ENCODE measurements at regions not wholly inside any gene's neighbourhood (a gene's known extent, or its start where the extent isn't known, plus 50 kb on each side); places are given as distances from the start of the nearest gene placed in this dataset.

DNA sequence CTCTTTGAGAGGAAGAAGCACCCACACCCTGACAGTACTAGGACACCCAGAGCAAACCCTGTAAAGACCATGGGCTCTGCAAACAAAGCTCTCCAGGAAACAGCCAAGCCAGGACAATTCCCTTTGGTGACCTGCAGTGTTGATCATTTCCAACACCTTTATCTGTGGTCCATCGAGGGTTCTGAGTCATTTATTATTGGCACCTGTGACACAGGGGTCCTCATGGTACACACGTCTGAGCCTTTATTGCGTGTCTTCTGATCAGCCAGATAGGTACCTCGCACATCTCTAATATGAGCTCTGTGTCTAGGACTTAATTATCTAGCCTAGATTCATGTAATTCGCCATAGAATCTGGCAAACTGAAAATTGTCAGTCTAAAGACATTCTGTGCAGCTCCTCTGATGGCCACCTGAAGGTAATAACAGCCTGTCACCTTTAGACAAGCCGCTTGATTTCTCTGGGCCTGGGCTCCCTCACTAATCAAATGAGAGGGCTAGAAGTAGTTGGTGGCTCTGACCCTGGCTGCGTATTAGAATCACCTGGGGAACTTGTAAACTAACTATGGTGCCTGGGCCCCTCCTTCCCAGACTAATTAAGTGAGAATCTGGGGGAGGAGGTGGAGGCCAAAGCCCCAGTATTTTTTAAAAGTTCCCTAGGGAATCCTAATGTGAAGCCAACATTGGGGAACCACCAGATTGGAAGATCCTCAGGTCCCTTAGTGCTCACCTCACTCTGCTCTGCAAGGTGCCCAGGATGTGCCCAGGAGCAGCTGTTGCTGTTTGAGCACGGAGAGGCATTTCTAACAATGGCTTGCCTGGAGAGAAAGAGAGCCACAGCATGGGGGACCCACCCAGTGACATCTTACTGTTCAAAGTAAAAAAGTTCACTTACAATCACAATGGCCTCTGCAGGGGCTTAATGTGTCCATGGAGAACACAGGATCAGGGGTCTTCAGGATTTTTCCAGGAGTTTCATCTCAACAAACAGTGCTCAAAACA is 122.0 kb upstream of the ARID1B start:
- TF ChIP-seq, protein P1, sequence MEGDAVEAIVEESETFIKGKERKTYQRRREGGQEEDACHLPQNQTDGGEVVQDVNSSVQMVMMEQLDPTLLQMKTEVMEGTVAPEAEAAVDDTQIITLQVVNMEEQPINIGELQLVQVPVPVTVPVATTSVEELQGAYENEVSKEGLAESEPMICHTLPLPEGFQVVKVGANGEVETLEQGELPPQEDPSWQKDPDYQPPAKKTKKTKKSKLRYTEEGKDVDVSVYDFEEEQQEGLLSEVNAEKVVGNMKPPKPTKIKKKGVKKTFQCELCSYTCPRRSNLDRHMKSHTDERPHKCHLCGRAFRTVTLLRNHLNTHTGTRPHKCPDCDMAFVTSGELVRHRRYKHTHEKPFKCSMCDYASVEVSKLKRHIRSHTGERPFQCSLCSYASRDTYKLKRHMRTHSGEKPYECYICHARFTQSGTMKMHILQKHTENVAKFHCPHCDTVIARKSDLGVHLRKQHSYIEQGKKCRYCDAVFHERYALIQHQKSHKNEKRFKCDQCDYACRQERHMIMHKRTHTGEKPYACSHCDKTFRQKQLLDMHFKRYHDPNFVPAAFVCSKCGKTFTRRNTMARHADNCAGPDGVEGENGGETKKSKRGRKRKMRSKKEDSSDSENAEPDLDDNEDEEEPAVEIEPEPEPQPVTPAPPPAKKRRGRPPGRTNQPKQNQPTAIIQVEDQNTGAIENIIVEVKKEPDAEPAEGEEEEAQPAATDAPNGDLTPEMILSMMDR (IDR thresholded peaks at IDR 0.05; ENCODE audit: poor library complexity, severe bottlenecking) = no peak
- DNase-seq (ENCODE audit: low spot score) (no peak), ATAC-seq (ENCODE audit: low read depth) (no peak)
- Histone ChIP-seq H3K36me3 (ENCODE audit: low read depth) (no peaks in the 10 kb centered on the region), H3K9me3 (ENCODE audit: severe bottlenecking) (no peaks in the 10 kb centered on the region), H3K4me1 (ENCODE audit: insufficient read depth, poor library complexity, severe bottlenecking) (no peaks in the 10 kb centered on the region), H3K4me3 (ENCODE audit: severe bottlenecking) (no peak overlapping the region), H3K27ac (ENCODE audit: poor library complexity, severe bottlenecking) (no peak overlapping the region), H3K27me3 (ENCODE audit: insufficient read depth, poor library complexity, severe bottlenecking) (no peaks in the 10 kb centered on the region)

DNA sequence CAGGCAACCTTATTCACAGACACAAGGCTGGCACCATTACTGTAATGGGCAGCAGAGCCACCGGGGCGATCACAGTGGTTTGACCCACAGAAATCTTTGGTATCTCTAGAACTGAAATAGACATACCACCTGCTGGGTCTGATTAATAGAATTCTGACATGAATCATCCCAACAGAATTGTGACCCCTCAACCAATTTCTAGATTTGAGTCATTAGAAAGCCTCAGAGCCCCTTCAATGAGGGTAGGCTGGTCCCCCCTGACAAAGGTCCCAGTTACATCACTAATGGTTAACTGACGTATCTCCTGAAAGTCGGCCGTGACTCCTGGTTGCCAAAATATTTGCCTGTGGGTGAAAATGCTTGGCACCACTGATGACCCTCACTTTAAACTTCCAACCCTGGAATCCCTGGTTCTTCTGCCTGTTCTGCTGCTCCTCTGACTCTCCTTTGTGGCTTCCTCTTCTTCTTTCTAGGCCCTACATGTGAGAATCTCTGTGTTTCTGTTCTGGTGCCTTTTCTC is 124.9 kb upstream of the ARID1B start:
- ATAC-seq (ENCODE audit: low read depth) = no peak
- H3K27me3 ChIP-seq (ENCODE audit: insufficient read depth, poor library complexity, severe bottlenecking) = no peaks in the 10 kb centered on the region
- DNase-seq (ENCODE audit: low spot score) = no peak

DNA sequence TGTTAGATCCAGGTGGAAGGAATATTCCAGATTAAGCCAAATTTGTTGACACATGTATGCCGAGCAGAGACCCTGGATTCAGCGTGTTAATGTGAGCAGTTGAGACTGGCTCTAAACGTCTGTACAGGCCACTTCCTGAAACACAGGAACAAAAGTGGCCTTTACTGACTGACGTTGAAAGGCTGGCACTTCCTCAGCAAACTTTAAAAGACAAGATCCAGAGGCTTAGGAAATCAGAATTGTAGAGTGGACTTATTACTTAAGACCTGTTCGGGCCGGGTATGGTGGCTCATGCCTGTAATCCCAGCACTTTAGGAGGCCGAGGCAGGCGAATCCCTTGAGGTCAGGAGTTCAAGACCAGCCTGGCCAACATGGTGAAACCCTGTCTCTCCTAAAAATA is 125.7 kb upstream of the ARID1B start:
- TF ChIP-seq, protein P1 (IDR thresholded peaks at IDR 0.05; ENCODE audit: poor library complexity, severe bottlenecking) = no peak
- H3K27me3 ChIP-seq (ENCODE audit: insufficient read depth, poor library complexity, severe bottlenecking) = no peaks in the 10 kb centered on the region
- no peaks in the 10 kb centered on the region for H3K4me1 ChIP-seq (ENCODE audit: insufficient read depth, poor library complexity, severe bottlenecking)
- H3K36me3 ChIP-seq (ENCODE audit: low read depth) = no peaks in the 10 kb centered on the region
- no peak overlapping the region for H3K27ac ChIP-seq (ENCODE audit: poor library complexity, severe bottlenecking)
- H3K4me3 ChIP-seq (ENCODE audit: severe bottlenecking) = no peak overlapping the region
- DNase-seq (ENCODE audit: low spot score) (no peak), ATAC-seq (ENCODE audit: low read depth) (no peak)
- no peaks in the 10 kb centered on the region for H3K9me3 ChIP-seq (ENCODE audit: severe bottlenecking)

More for the DNA sequence above, 124.9 kb upstream of the ARID1B start:
- H3K36me3 ChIP-seq (ENCODE audit: low read depth) = no peaks in the 10 kb centered on the region
- H3K4me1 ChIP-seq (ENCODE audit: insufficient read depth, poor library complexity, severe bottlenecking) = no peaks in the 10 kb centered on the region
- no peak overlapping the region for H3K4me3 ChIP-seq (ENCODE audit: severe bottlenecking)
- TF ChIP-seq, protein P1 (IDR thresholded peaks at IDR 0.05; ENCODE audit: poor library complexity, severe bottlenecking) = no peak
- no peaks in the 10 kb centered on the region for H3K9me3 ChIP-seq (ENCODE audit: severe bottlenecking)
- H3K27ac ChIP-seq (ENCODE audit: poor library complexity, severe bottlenecking) = no peak overlapping the region

DNA sequence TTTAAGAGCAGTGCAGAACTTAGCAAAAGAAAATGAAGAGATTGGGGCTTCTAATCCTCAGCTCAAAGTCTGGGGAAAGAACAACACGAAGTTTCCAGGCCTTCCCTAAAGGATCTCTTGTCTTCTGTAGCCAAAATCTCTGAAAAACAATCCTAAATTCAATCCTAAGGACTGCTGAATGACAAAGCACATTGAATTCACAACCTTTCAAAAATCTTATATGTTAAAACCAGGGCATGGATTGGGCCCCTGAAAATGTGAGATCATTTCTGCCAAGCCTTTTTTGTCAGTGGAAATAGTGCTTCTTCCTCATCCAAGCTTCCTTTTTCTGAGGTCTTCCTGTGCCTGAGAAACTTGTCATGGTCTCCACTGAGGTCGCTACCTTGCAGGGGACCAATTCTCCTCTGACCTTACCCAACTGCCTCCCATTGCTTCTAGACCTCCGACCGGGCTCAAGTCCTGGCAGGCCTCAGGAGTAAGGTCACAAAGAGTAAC is 126.2 kb upstream of the ARID1B start:
- no peaks in the 10 kb centered on the region for H3K36me3 ChIP-seq (ENCODE audit: low read depth)
- ATAC-seq (ENCODE audit: low read depth) (no peak), DNase-seq (ENCODE audit: low spot score) (no peak)
- H3K4me1 ChIP-seq (ENCODE audit: insufficient read depth, poor library complexity, severe bottlenecking) = no peaks in the 10 kb centered on the region
- H3K9me3 ChIP-seq (ENCODE audit: severe bottlenecking) = no peaks in the 10 kb centered on the region
- H3K4me3 ChIP-seq (ENCODE audit: severe bottlenecking) = no peak overlapping the region
- no peak overlapping the region for H3K27ac ChIP-seq (ENCODE audit: poor library complexity, severe bottlenecking)
- H3K27me3 ChIP-seq (ENCODE audit: insufficient read depth, poor library complexity, severe bottlenecking) = no peaks in the 10 kb centered on the region
- TF ChIP-seq, protein P1 (IDR thresholded peaks at IDR 0.05; ENCODE audit: poor library complexity, severe bottlenecking) = no peak

Measured in RWPE2 (cell line).